HEK293 (cell line): ENCODE measurements at regions not wholly inside any gene's neighbourhood (a gene's known extent, or its start where the extent isn't known, plus 50 kb on each side); places are given as distances from the start of the nearest gene placed in this dataset.

Experiments used
- CTCF ChIA-PET: fragments of 350-600 bp; formaldehyde crosslinking; extraction: SDS; loops from one replicate; lab custom pipeline; 2021; ENCODE audit warnings: antibody characterized with exemption; lab: Yijun Ruan, JAX
- POLR2A ChIA-PET: fragments of 300-600 bp; formaldehyde crosslinking; extraction: SDS; loops from one replicate; lab custom pipeline; 2020; ENCODE audit warnings: antibody characterized with exemption, inconsistent platforms; lab: Yijun Ruan, JAX
- H3K27ac ChIP-seq: fragments of 200-500 bp; sonication (Bioruptor generic); 2 replicates; pipeline ENCODE4 v1.5.1; 2014; ENCODE audit warnings: low read depth, low read length, control low read depth, inconsistent platforms; ENCODE audit errors: extremely low read depth
- H3K36me3 ChIP-seq, 2 experiments: fragments of 200-500 bp in 1 of 2; sonication (Bioruptor generic) in 1 of 2; 1 replicate in 1 of 2; 2 replicates in 1 of 2; pipeline ENCODE4 v1.5.1; 2014 to 2017; ENCODE audit warnings: inconsistent platforms in 2 of 2, low read length in 2 of 2; ENCODE audit not compliant: control insufficient read depth in 2 of 2, insufficient read depth in 1 of 2
- H3K4me1 ChIP-seq: fragments of 200-500 bp; sonication (Bioruptor generic); 2 replicates; pipeline ENCODE4 v1.5.1; 2014; ENCODE audit warnings: mild to moderate bottlenecking, low read length, inconsistent platforms; ENCODE audit not compliant: control insufficient read depth, insufficient read depth
- H3K4me3 ChIP-seq: 2 replicates; pipeline ENCODE4 v1.5.1; 2011; ENCODE audit warnings: low read depth, mild to moderate bottlenecking, control low read depth, low read length, moderate library complexity
- H3K9me3 ChIP-seq: fragments of 200-500 bp; sonication (Bioruptor generic); 2 replicates; pipeline ENCODE4 v1.5.1; 2014; ENCODE audit warnings: low read depth, low read length, inconsistent platforms; ENCODE audit not compliant: control insufficient read depth, insufficient read depth
- GLIS2 ChIP-seq: fragments of 450-650 bp; formaldehyde crosslinking; IDR thresholded peaks from 2 replicates; pipeline ENCODE4 v1.5.1; 2016; ENCODE audit warnings: missing biosample characterization, missing genetic modification characterization
- KLF1 ChIP-seq: fragments of 450-650 bp; formaldehyde crosslinking; IDR thresholded peaks from 2 replicates; pipeline ENCODE4 v1.5.1; 2016; ENCODE audit warnings: missing biosample characterization, missing genetic modification characterization
- MEIS1 ChIP-seq: sonication (generic); formaldehyde crosslinking; IDR thresholded peaks from 2 replicates; pipeline ENCODE4 v1.8.1; 2022; ENCODE audit warnings: missing genetic modification reagents, mild to moderate bottlenecking, borderline replicate concordance
- OSR2 ChIP-seq: fragments of 450-650 bp; formaldehyde crosslinking; IDR thresholded peaks from 2 replicates; pipeline ENCODE4 v1.5.1; 2016; ENCODE audit warnings: missing biosample characterization, missing genetic modification characterization
- SETDB1 ChIP-seq: IDR thresholded peaks from one replicate; pipeline ENCODE4 v1.6.1; 2017; ENCODE audit warnings: mild to moderate bottlenecking, low read length, moderate library complexity, mixed read lengths; ENCODE audit not compliant: insufficient read length
- SP2 ChIP-seq: fragments of 450-650 bp; formaldehyde crosslinking; IDR thresholded peaks from 2 replicates; pipeline ENCODE4 v1.5.1; 2016; ENCODE audit warnings: missing biosample characterization, missing genetic modification characterization
- TRIM28 ChIP-seq: IDR thresholded peaks from 2 replicates; pipeline ENCODE4 v1.6.1; 2011; ENCODE audit warnings: low read length, control low read depth, borderline replicate concordance
- ZNF292 ChIP-seq: fragments of 450-650 bp; formaldehyde crosslinking; IDR thresholded peaks from 2 replicates; pipeline ENCODE4 v1.5.1; 2016; ENCODE audit warnings: low read depth, missing biosample characterization, missing genetic modification characterization, borderline replicate concordance
- ZNF426 ChIP-seq: fragments of 450-650 bp; formaldehyde crosslinking; IDR thresholded peaks from 2 replicates; pipeline ENCODE4 v1.5.1; 2017; ENCODE audit warnings: missing biosample characterization, missing genetic modification characterization, mild to moderate bottlenecking, inconsistent platforms, moderate library complexity
- ZNF433 ChIP-seq: fragments of 450-650 bp; formaldehyde crosslinking; IDR thresholded peaks from 2 replicates; pipeline ENCODE4 v1.5.1; 2016; ENCODE audit warnings: missing biosample characterization, missing genetic modification characterization, low read depth
- ZNF544 ChIP-seq: fragments of 450-650 bp; formaldehyde crosslinking; IDR thresholded peaks from 2 replicates; pipeline ENCODE4 v1.5.0; 2017; ENCODE audit warnings: missing biosample characterization, missing genetic modification characterization
- ZNF596 ChIP-seq: fragments of 450-650 bp; IDR thresholded peaks from 2 replicates; pipeline ENCODE4 v1.5.0; 2018; ENCODE audit warnings: missing biosample characterization, mild to moderate bottlenecking, missing genetic modification characterization, moderate library complexity
- ZNF654 ChIP-seq: fragments of 450-650 bp; formaldehyde crosslinking; IDR thresholded peaks from 2 replicates; pipeline ENCODE4 v1.5.1; 2016; ENCODE audit warnings: low read depth, missing biosample characterization, missing genetic modification characterization
- ZNF701 ChIP-seq: fragments of 450-650 bp; formaldehyde crosslinking; IDR thresholded peaks from 2 replicates; pipeline ENCODE4 v1.5.1; 2016; ENCODE audit warnings: missing biosample characterization, missing genetic modification characterization
- ZNF792 ChIP-seq: fragments of 450-650 bp; formaldehyde crosslinking; IDR thresholded peaks from 2 replicates; pipeline ENCODE4 v1.5.1; 2016; ENCODE audit warnings: missing biosample characterization, missing genetic modification characterization
- ZXDB ChIP-seq: fragments of 450-650 bp; formaldehyde crosslinking; IDR thresholded peaks from 2 replicates; pipeline ENCODE4 v1.5.1; 2016; ENCODE audit warnings: missing biosample characterization, missing genetic modification characterization
- TF ChIP-seq, protein P1 (sequence below): fragments of 450-650 bp; formaldehyde crosslinking; IDR thresholded peaks from 2 replicates; pipeline ENCODE4 v1.5.1; 2016; ENCODE audit warnings: missing biosample characterization, missing genetic modification characterization
- TF ChIP-seq, protein P2 (sequence below): fragments of 450-650 bp; formaldehyde crosslinking; IDR thresholded peaks from 2 replicates; pipeline ENCODE4 v1.5.1; 2016; ENCODE audit warnings: missing biosample characterization, missing genetic modification characterization

DNA sequence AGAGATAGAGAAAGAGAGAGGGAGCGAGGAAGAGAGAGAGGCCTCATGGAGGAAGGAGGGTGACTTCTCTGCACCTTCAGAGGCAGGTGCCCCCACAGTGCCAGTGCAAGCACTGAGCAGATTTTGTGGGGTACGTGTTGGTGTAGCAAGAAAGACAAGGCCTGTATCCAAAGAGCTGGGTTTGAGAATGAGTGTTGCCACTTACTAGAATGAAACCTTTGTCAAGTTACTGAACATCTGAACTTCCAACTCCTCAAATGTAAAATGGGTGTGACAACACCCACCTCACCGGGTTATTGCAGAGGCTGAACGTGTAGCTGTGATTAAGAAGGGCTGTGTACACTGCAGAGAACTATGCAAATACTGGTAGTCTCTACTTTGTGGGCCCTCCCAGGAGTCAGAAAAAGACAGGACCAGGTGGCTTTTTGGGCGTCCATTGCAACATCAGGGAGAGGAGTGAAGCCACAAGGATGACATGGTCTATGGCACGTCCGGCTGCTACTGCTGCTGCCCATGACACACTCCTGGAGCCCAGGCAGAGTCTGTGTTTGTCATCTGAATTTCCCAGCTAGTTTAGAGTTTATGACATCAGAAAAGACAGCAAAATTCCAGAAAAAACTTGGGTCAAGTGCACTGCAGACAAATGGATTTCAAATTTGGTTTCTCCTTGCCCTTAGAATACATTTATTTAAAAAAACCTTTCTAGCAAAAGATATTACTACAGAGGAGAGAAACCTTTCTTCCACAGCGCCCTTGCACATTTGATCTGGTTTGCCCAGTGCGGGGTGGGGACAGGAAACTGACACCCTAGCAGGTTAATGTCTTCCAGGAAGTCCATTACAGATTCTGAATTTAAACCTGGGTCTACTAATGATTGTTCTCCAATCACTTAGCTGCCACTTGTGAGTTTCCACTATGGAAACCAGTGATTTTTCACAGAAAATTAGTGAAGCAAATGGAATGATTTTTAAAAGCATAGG lies 54.0 kb upstream of the ATP12A start:
- Histone ChIP-seq H3K4me3 (no peak overlapping the region), H3K27ac (no peak overlapping the region), H3K4me1 (no peaks in the 10 kb centered on the region), H3K9me3 (no peaks in the 10 kb centered on the region), H3K36me3 (no peaks in the 10 kb centered on the region)
- CTCF ChIA-PET, result interaction anchor here (0.6 to 1.4 kb wide), 8 partner anchors 14 to 688 kb away, joined by 3 to 9 read pairs (median 3); no protein-coding TSS in a partner anchor
- POLR2A ChIA-PET, result no interaction called here
- no peak for TF ChIP-seq ZNF433 (tag by site-specific recombination)
- TF ChIP-seq MEIS1 (CRISPR knock-in tag), result no peak
- no peak for TF ChIP-seq SETDB1
- TF ChIP-seq ZNF426 (tag by site-specific recombination), result no peak
- no peak for TF ChIP-seq ZNF701 (tag by site-specific recombination)
- no peak for TF ChIP-seq ZNF544 (tag by site-specific recombination)
- TF ChIP-seq ZNF596 (tag by site-specific recombination), result 0 out of 2 replicates have a peak, but pooled peaks have one; percentile 29

DNA sequence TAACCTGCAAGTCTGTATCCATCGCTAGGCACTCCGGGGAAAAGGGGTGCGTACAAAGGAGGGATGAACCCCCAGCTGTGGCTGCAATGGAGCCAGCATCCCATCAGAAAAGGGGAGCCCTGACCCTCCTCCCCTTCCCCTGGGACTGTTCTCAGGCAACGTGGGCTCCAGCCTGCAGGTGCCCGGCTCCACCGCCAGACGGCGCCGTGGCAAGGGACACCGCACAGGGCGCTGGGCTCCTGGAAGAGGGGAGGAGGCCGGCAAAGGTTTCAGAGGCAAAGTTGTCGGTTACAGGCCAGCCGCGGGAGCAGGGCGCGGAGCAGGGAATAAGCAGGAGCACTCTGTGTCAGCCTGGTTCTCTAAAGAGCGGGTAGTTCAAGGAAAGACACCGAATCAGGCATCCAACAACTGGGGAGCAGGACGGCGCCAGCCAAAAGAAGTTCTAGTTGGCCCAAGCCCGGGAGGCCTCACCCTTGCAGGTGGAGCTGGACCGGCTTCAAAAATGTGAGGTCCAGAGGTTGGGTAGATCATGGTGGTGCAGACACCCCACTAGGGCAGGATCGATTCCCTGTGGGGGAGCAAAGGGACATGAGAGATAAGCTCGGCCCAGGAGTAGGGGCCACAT lies 53.0 kb upstream of the ATP12A start:
- H3K4me3 ChIP-seq, result no peak overlapping the region
- POLR2A ChIA-PET, result no interaction called here
- no peaks in the 10 kb centered on the region for H3K9me3 ChIP-seq
- no peak overlapping the region for H3K27ac ChIP-seq
- TF ChIP-seq ZXDB (tag by site-specific recombination), result no peak
- no peak for TF ChIP-seq ZNF792
- TF ChIP-seq, protein P1, sequence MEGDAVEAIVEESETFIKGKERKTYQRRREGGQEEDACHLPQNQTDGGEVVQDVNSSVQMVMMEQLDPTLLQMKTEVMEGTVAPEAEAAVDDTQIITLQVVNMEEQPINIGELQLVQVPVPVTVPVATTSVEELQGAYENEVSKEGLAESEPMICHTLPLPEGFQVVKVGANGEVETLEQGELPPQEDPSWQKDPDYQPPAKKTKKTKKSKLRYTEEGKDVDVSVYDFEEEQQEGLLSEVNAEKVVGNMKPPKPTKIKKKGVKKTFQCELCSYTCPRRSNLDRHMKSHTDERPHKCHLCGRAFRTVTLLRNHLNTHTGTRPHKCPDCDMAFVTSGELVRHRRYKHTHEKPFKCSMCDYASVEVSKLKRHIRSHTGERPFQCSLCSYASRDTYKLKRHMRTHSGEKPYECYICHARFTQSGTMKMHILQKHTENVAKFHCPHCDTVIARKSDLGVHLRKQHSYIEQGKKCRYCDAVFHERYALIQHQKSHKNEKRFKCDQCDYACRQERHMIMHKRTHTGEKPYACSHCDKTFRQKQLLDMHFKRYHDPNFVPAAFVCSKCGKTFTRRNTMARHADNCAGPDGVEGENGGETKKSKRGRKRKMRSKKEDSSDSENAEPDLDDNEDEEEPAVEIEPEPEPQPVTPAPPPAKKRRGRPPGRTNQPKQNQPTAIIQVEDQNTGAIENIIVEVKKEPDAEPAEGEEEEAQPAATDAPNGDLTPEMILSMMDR, result peak; percentile 52; the same call in 1 of the 2 replicates
- no peak for TF ChIP-seq OSR2 (tag by site-specific recombination)
- TF ChIP-seq GLIS2 (tag by site-specific recombination), result no peak
- TF ChIP-seq ZNF292 (tag by site-specific recombination), result no peak
- peak; percentile 10; the same call in 1 of the 2 replicates for TF ChIP-seq ZNF654
- TF ChIP-seq TRIM28, result 0 out of 2 replicates have a peak, but pooled peaks have one; percentile 42
- no peak for TF ChIP-seq SP2 (tag by site-specific recombination)
- TF ChIP-seq, all 188 proteins: peak for 3
- no peaks in the 10 kb centered on the region for H3K36me3 ChIP-seq
- H3K4me1 ChIP-seq, result no peaks in the 10 kb centered on the region
- CTCF ChIA-PET, result interaction anchor here (0.6 to 1.9 kb wide), 12 partner anchors 13 to 689 kb away, joined by 3 to 7 read pairs (median 3); no protein-coding TSS in a partner anchor

DNA sequence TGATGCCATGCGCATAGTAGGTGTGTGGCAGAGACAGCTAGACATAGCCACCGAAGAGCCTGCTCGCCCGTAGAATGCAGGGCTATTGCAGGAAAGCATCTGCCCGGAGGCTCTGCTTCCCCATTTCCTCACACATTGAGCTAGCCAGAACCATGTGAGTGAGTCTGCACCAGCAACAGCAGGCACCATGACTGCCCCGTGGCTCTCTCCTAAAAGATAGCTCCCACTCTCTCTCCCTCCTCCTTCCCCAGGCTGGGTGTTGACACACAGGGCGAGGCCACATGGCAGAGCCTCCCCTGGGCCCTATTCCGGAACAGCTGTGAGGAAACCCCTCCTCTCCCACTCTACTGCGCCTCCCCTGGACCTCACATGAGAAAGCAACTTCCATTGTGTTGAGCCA lies 52.3 kb upstream of the ATP12A start:
- POLR2A ChIA-PET, result no interaction called here
- H3K4me3 ChIP-seq, result no peak overlapping the region
- TF ChIP-seq, protein P2, sequence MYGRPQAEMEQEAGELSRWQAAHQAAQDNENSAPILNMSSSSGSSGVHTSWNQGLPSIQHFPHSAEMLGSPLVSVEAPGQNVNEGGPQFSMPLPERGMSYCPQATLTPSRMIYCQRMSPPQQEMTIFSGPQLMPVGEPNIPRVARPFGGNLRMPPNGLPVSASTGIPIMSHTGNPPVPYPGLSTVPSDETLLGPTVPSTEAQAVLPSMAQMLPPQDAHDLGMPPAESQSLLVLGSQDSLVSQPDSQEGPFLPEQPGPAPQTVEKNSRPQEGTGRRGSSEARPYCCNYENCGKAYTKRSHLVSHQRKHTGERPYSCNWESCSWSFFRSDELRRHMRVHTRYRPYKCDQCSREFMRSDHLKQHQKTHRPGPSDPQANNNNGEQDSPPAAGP (tag by site-specific recombination), result peak; percentile 47; the same call in 1 of the 2 replicates
- TF ChIP-seq KLF1 (tag by site-specific recombination) (peak; percentile 63; the same call in 1 of the 2 replicates), OSR2 (tag by site-specific recombination) (no peak)
- no peaks in the 10 kb centered on the region for H3K4me1 ChIP-seq
- H3K36me3 ChIP-seq, result no peaks in the 10 kb centered on the region
- CTCF ChIA-PET, result interaction anchor here (0.6 to 1.9 kb wide), 9 partner anchors 12 to 448 kb away, joined by 3 to 7 read pairs (median 3); no protein-coding TSS in a partner anchor
- no peaks in the 10 kb centered on the region for H3K9me3 ChIP-seq
- no peak overlapping the region for H3K27ac ChIP-seq
